OCI-LY7 (cell line): ENCODE measurements at regions not wholly inside any gene's neighbourhood (a gene's known extent, or its start where the extent isn't known, plus 50 kb on each side); places are given as distances from the start of the nearest gene placed in this dataset.

Experiments used
- EZH2phosphoT487 ChIP-seq: fragments of 200-600 bp; sonication (generic); IDR thresholded peaks from 2 replicates; pipeline ENCODE4 v1.6.1; 2018; ENCODE audit warnings: low read depth, borderline replicate concordance, mild to moderate bottlenecking, mixed run types, antibody characterized with exemption, low read length, moderate library complexity, mixed read lengths
- TF ChIP-seq, protein P1 (sequence below): fragments of 200-600 bp; sonication (generic); conservative IDR thresholded peaks from 2 replicates; pipeline ENCODE4 v1.5.1; 2014; ENCODE audit warnings: mild to moderate bottlenecking, antibody characterized with exemption, low read length, moderate library complexity, mixed read lengths

DNA sequence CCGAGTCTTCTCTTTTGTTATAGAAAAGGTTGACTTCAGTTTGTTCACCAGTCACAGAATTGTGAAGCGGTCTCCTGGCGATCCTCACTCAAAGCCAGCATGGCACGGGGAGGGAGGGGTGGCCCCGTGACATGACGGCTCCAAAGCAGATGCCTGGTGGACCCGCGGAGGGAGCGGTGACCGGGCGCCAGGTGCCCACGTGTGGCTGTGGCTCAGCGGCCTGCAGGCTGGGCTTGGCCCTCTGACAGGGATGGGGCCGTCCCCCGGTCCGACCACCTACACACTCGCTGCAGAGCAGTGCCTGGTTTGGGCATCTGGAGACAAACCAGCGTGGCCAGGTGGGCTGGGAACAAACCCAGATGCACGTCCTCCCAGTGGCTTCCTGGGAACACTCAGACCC, 129.1 kb upstream of the SNTG2 start:
- TF ChIP-seq, protein P1, sequence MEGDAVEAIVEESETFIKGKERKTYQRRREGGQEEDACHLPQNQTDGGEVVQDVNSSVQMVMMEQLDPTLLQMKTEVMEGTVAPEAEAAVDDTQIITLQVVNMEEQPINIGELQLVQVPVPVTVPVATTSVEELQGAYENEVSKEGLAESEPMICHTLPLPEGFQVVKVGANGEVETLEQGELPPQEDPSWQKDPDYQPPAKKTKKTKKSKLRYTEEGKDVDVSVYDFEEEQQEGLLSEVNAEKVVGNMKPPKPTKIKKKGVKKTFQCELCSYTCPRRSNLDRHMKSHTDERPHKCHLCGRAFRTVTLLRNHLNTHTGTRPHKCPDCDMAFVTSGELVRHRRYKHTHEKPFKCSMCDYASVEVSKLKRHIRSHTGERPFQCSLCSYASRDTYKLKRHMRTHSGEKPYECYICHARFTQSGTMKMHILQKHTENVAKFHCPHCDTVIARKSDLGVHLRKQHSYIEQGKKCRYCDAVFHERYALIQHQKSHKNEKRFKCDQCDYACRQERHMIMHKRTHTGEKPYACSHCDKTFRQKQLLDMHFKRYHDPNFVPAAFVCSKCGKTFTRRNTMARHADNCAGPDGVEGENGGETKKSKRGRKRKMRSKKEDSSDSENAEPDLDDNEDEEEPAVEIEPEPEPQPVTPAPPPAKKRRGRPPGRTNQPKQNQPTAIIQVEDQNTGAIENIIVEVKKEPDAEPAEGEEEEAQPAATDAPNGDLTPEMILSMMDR, result no peak
- TF ChIP-seq EZH2phosphoT487, result no peak
